H1 (cell line): ENCODE measurements at regions not wholly inside any gene's neighbourhood (a gene's known extent, or its start where the extent isn't known, plus 50 kb on each side); places are given as distances from the start of the nearest gene placed in this dataset.

Source experiments
- CTCF ChIA-PET: fragments of 300-600 bp; sonication (Branson Sonifier 250); formaldehyde crosslinking; loops from one replicate; lab custom pipeline; 2021; ENCODE audit not compliant: partially characterized antibody; lab: Charles Lee
- POLR2A ChIA-PET: fragments of 300-600 bp; sonication (Branson Sonifier 250); formaldehyde crosslinking; loops from one replicate; lab custom pipeline; 2021; ENCODE audit warnings: inconsistent platforms; ENCODE audit not compliant: partially characterized antibody; lab: Charles Lee
- DNase-seq, 2 experiments: peaks; one replicate each; pipeline versions ENCODE4 v3.0.0 to v3.0.0-alpha.2; 2010 to 2022; ENCODE audit warnings: low spot score in 2 of 2, low read depth in 1 of 2, mixed read lengths in 1 of 2
- FAIRE-seq: peaks from 2 replicates; lab custom pipeline; 2011; peaks lifted over from hg19 to GRCh38; lab: Jason Lieb, UNC
- H2AFZ ChIP-seq: 2 replicates; pipeline ENCODE4 v1.8.1; 2012; ENCODE audit warnings: low read length, inconsistent platforms
- H2AK5ac ChIP-seq: 2 replicates; pipeline ENCODE4 v1.6.1; 2013; ENCODE audit warnings: low read depth, low read length
- H2BK120ac ChIP-seq: replicated peaks from 2 replicates; pipeline ENCODE3; 2013; ENCODE audit warnings: low read depth, low read length, inconsistent platforms
- H2BK12ac ChIP-seq: 2 replicates; pipeline ENCODE4 v1.6.1; 2013; ENCODE audit warnings: low read depth, low read length
- H2BK15ac ChIP-seq: 2 replicates; pipeline ENCODE4 v1.6.1; 2013; ENCODE audit warnings: low read length
- H2BK20ac ChIP-seq: 2 replicates; pipeline ENCODE4 v1.6.1; 2013; ENCODE audit warnings: low read length
- H2BK5ac ChIP-seq: 2 replicates; pipeline ENCODE4 v1.6.1; 2013; ENCODE audit warnings: low read depth, low read length
- H3K14ac ChIP-seq: 2 replicates; pipeline ENCODE4 v1.6.1; 2013; ENCODE audit warnings: inconsistent platforms; ENCODE audit not compliant: insufficient read length
- H3K18ac ChIP-seq: 2 replicates; pipeline ENCODE4 v1.6.1; 2013; ENCODE audit warnings: low read length; ENCODE audit errors: extremely low read depth
- H3K23ac ChIP-seq: 2 replicates; pipeline ENCODE4 v1.6.1; 2013; ENCODE audit warnings: inconsistent platforms; ENCODE audit not compliant: insufficient read length
- H3K23me2 ChIP-seq: 2 replicates; pipeline ENCODE4 v1.6.1; 2013; ENCODE audit warnings: low read depth, low read length
- H3K27ac ChIP-seq: 2 replicates; pipeline ENCODE4 v1.6.1; 2011; ENCODE audit warnings: low read depth, low read length, inconsistent platforms
- H3K27me3 ChIP-seq, 4 experiments: replicated peaks in 1 of 4; 1 replicate in 1 of 4; 2 replicates in 3 of 4; pipeline versions ENCODE4 v1.6.1 to v1.8.1; 2011 to 2013; ENCODE audit warnings: low read length in 3 of 4, mild to moderate bottlenecking in 3 of 4, inconsistent platforms in 2 of 4, mixed read lengths in 2 of 4, moderate library complexity in 1 of 4; ENCODE audit not compliant: control insufficient read depth in 3 of 4, insufficient read depth in 3 of 4; ENCODE audit errors: extremely low read depth in 1 of 4
- H3K36me3 ChIP-seq, 4 experiments: 2 replicates each; pipeline versions ENCODE4 v1.6.1 to v1.8.1; 2011 to 2013; ENCODE audit warnings: mild to moderate bottlenecking in 4 of 4, low read length in 3 of 4, moderate library complexity in 2 of 4, control low read depth in 1 of 4, inconsistent platforms in 1 of 4; ENCODE audit not compliant: insufficient read depth in 4 of 4, control insufficient read depth in 2 of 4
- H3K4ac ChIP-seq: replicated peaks from 2 replicates; pipeline ENCODE3; 2013; ENCODE audit warnings: low read length, low read depth, mixed read lengths, inconsistent platforms; ENCODE audit not compliant: insufficient read length
- H3K4me1 ChIP-seq, 4 experiments: replicated peaks in 1 of 4; 1 replicate in 1 of 4; 2 replicates in 3 of 4; pipeline versions ENCODE4 v1.6.1 to v1.8.1; 2011 to 2013; ENCODE audit warnings: low read length in 3 of 4, inconsistent platforms in 2 of 4, mixed read lengths in 1 of 4; ENCODE audit not compliant: insufficient read depth in 4 of 4, control insufficient read depth in 3 of 4
- H3K4me2 ChIP-seq, 2 experiments: 2 replicates each; pipeline versions ENCODE4 v1.6.1 to v1.8.1; 2011 to 2013; ENCODE audit warnings: low read depth in 2 of 2, low read length in 2 of 2, control low read depth in 1 of 2, inconsistent platforms in 1 of 2, mild to moderate bottlenecking in 1 of 2; ENCODE audit not compliant: insufficient read depth in 1 of 2
- H3K4me3 ChIP-seq, 4 experiments: fragments of 200-600, 300-600 bp in 1 of 4; sonication (generic), shearing (Covaris generic), sonication (Bioruptor Twin) in 1 of 4; 2 replicates each; pipeline versions ENCODE4 v1.5.1 to v1.8.1; 2011 to 2016; ENCODE audit warnings: low read length in 4 of 4, low read depth in 3 of 4, control low read depth in 2 of 4, inconsistent platforms in 2 of 4, mild to moderate bottlenecking in 2 of 4, mixed read lengths in 1 of 4, moderate library complexity in 1 of 4; ENCODE audit not compliant: insufficient read depth in 2 of 4; ENCODE audit errors: extremely low read depth in 1 of 4
- H3K56ac ChIP-seq: replicated peaks from 2 replicates; pipeline ENCODE3; 2013; ENCODE audit warnings: low read depth, mild to moderate bottlenecking, mixed read lengths, low read length, inconsistent platforms; ENCODE audit not compliant: insufficient read length
- H3K79me1 ChIP-seq: 2 replicates; pipeline ENCODE4 v1.6.1; 2013; ENCODE audit warnings: low read depth, low read length, control low read depth
- H3K79me2 ChIP-seq, 2 experiments: 2 replicates each; pipeline versions ENCODE4 v1.6.1 to v1.8.1; 2012 to 2013; ENCODE audit warnings: low read length in 2 of 2, mild to moderate bottlenecking in 2 of 2, inconsistent platforms in 1 of 2; ENCODE audit not compliant: insufficient read depth in 2 of 2, control insufficient read depth in 1 of 2
- H3K9ac ChIP-seq, 4 experiments: replicated peaks in 1 of 4; 1 replicate in 1 of 4; 2 replicates in 3 of 4; pipeline versions ENCODE4 v1.6.1 to v1.8.1; 2011 to 2013; ENCODE audit warnings: low read depth in 3 of 4, low read length in 3 of 4, control low read depth in 2 of 4, mild to moderate bottlenecking in 2 of 4, moderate library complexity in 2 of 4, inconsistent platforms in 1 of 4; ENCODE audit errors: extremely low read depth in 1 of 4
- H3K9me3 ChIP-seq, 2 experiments: 2 replicates each; pipeline versions ENCODE4 v1.6.1 to v1.8.1; 2012 to 2013; ENCODE audit warnings: mild to moderate bottlenecking in 2 of 2, moderate library complexity in 2 of 2, control low read depth in 1 of 2, inconsistent platforms in 1 of 2, low read depth in 1 of 2, low read length in 1 of 2, mixed read lengths in 1 of 2; ENCODE audit not compliant: insufficient read depth in 2 of 2
- H4K20me1 ChIP-seq, 2 experiments: replicated peaks in 1 of 2; 2 replicates each; pipeline versions ENCODE3 to v1.8.1; 2011 to 2013; ENCODE audit warnings: inconsistent platforms in 2 of 2, low read length in 2 of 2, mild to moderate bottlenecking in 1 of 2; ENCODE audit not compliant: insufficient read depth in 2 of 2, control insufficient read depth in 1 of 2
- H4K5ac ChIP-seq: 2 replicates; pipeline ENCODE4 v1.6.1; 2013; ENCODE audit warnings: low read length, low read depth, mixed read lengths, inconsistent platforms; ENCODE audit not compliant: insufficient read length
- H4K8ac ChIP-seq: 2 replicates; pipeline ENCODE4 v1.8.0; 2013; ENCODE audit warnings: mild to moderate bottlenecking, moderate library complexity, low read length, inconsistent platforms; ENCODE audit not compliant: insufficient read depth; ENCODE audit errors: extremely low read depth
- H4K91ac ChIP-seq: replicated peaks from 2 replicates; pipeline ENCODE3; 2013; ENCODE audit warnings: low read length, mixed read lengths, inconsistent platforms; ENCODE audit not compliant: insufficient read length
- ASH2L ChIP-seq: fragments of 200-600, 300-600 bp; sonication (generic); IDR thresholded peaks from one replicate; pipeline ENCODE4 v1.7.1; 2017; ENCODE audit warnings: low read length
- POU5F1 ChIP-seq: IDR thresholded peaks from 2 replicates; pipeline ENCODE4 v1.6.1; 2011; ENCODE audit warnings: low read depth, mild to moderate bottlenecking, low read length, moderate library complexity
- SIN3A ChIP-seq, 2 experiments: IDR thresholded peaks in 1 of 2; conservative IDR thresholded peaks in 1 of 2; 2 replicates each; pipeline ENCODE4 v1.6.1; 2011 to 2012; ENCODE audit warnings: low read length in 2 of 2, improper control_type of control experiment in 1 of 2, low read depth in 1 of 2, mild to moderate bottlenecking in 1 of 2
- SP2 ChIP-seq: IDR thresholded peaks from 2 replicates; pipeline ENCODE4 v1.6.1; 2012; ENCODE audit warnings: mild to moderate bottlenecking, low read length, inconsistent platforms
- WGBS, 2 experiments: shearing (Covaris generic) in 1 of 2; methylation state at CpG; one replicate each; pipeline versions ENCODE4 v1.1.6 to v1.1.7; 2013 to 2015; ENCODE audit warnings: low lambda C conversion rate in 2 of 2, mixed read lengths in 2 of 2, inconsistent platforms in 1 of 2, low coverage in 1 of 2, missing lambda C conversion rate in 1 of 2; ENCODE audit not compliant: insufficient replicate concordance in 2 of 2, insufficient coverage in 1 of 2, insufficient read length in 1 of 2; ENCODE audit errors: extremely low coverage in 1 of 2, missing lambda C conversion rate in 1 of 2; 5-methylcytosine and 5-hydroxymethylcytosine counted together

DNA sequence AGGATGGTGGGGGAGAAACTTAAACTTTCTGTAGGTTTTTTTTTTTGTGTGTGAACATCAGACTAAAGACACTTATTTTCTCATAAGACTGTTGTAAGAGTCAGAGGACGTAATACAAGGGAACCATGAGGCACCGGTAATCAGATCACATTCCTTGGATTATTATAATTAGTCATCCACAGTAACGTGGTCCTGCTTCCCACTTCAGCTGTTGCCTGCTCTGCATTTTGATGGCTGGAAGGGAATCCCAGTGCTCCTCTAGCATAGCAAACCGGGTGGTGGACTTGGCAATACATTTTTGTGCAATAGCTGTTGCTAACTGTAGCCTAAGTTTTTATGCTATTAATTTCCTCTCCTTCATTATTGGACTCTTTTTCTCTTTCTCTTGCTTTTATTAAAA, 294.8 kb downstream of the NR2F2 start:
- H3K56ac ChIP-seq: no peak overlapping the region
- TF ChIP-seq ASH2L (no peak), SP2 (no peak), POU5F1 (no peak), SIN3A (conservative IDR thresholded peaks at IDR 0.05 in 1 of 2, IDR thresholded peaks at IDR 0.05 in 1 of 2; ENCODE audit: low read depth in 1 of 2, low read length in 2 of 2) (no peak)
- H4K5ac ChIP-seq: no peak overlapping the region
- H3K9ac ChIP-seq: no peak overlapping the region
- H3K79me1 ChIP-seq: no peaks in the 10 kb centered on the region
- no peak overlapping the region for H4K8ac ChIP-seq
- no peaks in the 10 kb centered on the region; a peak in 1 of 7 replicates for H3K27me3 ChIP-seq
- no peak overlapping the region for H2BK20ac ChIP-seq
- POLR2A ChIA-PET: no interaction called here
- H3K4me1 ChIP-seq: no peaks in the 10 kb centered on the region
- H2BK12ac ChIP-seq: no peak overlapping the region
- no peaks in the 10 kb centered on the region for H3K9me3 ChIP-seq
- CTCF ChIA-PET: no interaction called here
- H3K4me3 ChIP-seq: no peak overlapping the region
- FAIRE-seq: no peak
- no peak overlapping the region for H2BK120ac ChIP-seq
- H2AFZ ChIP-seq: no peak overlapping the region
- H3K4me2 ChIP-seq: no peak overlapping the region
- H2BK5ac ChIP-seq: no peak overlapping the region
- H3K23ac ChIP-seq: no peak overlapping the region
- 94% methylated on average over 4 of the region's 4 CpGs; no CpG with 5 or more reads in 1 of the 2 experiments for WGBS, 2 experiments
- no peak overlapping the region for H3K27ac ChIP-seq
- H2AK5ac ChIP-seq: no peak overlapping the region
- no peaks in the 10 kb centered on the region for H4K20me1 ChIP-seq
- H3K79me2 ChIP-seq: no peaks in the 10 kb centered on the region
- no peak overlapping the region for H3K18ac ChIP-seq
- H3K23me2 ChIP-seq: no peaks in the 10 kb centered on the region; the same call in 1 of the 2 replicates
- no peak overlapping the region for H2BK15ac ChIP-seq
- H3K14ac ChIP-seq: no peak overlapping the region
- no peak overlapping the region for H4K91ac ChIP-seq
- H3K4ac ChIP-seq: no peak overlapping the region
- no peaks in the 10 kb centered on the region for H3K36me3 ChIP-seq
- no peak for DNase-seq
